Hematopoietic multipotent progenitor cell treated with erythropoietin and hydrocortisone succinate and interleukin-3 and kit ligand, for 6 days (in vitro differentiated cells): ENCODE measurements at regions not wholly inside any gene's neighbourhood (a gene's known extent, or its start where the extent isn't known, plus 50 kb on each side); places are given as distances from the start of the nearest gene placed in this dataset.

ENCODE experiments used
- DNase-seq: peaks from one replicate; pipeline ENCODE4 v3.0.0-alpha.2; 2015

DNA sequence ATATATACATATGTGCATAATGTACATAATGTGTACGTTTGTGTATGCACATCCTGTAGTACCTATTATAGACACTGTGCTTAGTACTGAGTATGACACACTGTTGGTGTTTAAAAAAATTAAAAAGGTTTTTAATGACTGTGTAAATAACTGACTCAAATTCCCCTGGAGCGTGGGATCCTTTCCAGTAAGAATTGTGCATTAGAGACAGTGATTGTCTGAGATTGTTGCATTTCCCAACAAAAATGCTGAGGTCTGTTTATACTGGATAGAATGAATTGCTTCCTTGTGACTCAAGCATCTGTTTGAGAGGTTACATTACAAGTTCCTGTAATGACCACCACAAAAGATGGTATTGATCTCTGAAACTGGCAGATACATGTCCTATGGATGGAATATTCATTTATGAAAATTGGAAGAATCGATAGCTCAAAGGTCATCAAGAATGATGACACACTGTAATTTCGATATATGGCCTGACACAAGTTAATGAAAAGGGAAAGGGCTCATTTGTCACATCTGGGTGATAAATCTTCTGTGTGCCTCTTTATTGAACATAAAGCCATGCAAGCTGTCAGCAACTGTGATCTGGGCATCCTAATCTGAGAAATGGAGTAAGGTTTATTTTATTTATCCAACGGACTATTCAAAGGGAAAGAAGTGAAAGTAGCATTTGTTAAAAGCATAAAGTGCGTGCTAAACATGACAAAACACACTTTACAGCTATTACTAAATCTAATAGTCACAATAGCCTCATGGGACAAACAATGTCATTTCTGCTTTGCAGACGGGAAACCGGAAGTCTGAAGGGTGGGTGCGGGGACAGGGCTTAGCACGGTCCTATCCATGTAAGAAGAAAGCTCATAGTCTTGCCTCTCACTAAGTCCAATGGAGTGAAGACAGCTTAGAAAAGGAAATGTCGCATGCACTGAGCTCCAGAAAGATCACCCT is 228.8 kb downstream of the CDH11 start:
- no peak for DNase-seq

- no peak for DNase-seq
Measured at GRCh38 chr16:64889446-64889845, 232.4 kb downstream of the CDH11 start.

DNA sequence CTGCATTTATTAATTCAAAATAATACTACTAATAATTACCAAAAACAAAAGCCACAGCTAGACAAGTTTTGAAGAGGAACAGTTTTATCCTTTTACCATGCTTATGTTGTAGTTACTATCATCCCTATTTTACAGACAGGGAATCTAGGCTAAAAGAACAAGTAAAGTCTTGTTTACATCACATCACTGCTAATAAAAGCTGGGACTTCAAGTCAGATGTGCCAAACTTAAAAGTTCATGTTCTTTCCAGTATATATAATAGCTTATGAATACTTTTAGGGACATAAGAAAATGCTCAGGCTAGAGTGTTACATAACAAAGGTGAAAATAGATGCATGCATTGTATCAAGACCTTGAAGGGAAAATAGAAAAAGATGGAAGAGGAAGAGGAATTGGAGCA is 234.2 kb downstream of the CDH11 start:
- DNase-seq, result no peak

DNA sequence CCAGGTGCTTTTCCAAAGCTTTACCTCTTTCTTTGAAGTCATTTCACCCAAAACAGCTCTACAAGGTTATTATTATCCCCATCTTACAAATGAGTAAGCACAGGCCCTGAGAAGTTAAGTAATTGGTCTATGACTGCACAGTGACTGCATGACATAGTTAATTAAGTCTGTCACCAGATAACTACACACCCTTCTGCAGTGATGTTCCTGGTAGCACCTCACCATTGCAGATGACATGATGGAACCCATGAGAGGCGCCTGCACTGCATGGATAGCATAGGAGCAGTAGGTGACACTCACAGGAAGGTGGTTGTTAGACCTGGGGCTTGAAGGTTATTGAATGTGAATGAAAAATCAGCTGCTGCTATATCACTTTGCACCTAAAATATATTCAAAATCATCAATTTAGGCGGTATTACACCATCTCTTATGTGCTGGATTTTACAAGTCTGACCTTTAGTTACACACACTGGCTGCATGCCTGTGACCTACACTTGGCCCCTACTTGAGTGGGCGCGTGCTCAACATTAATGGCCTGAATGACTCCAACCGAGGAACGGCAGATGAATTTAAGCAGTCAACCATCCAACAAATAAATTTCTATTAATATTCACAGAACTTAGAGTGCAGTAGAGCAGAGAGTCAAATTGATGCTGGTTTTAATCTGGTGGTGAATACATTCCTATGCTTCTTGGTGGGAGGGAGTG is 239.6 kb downstream of the CDH11 start:
- DNase-seq, result no peak

DNA sequence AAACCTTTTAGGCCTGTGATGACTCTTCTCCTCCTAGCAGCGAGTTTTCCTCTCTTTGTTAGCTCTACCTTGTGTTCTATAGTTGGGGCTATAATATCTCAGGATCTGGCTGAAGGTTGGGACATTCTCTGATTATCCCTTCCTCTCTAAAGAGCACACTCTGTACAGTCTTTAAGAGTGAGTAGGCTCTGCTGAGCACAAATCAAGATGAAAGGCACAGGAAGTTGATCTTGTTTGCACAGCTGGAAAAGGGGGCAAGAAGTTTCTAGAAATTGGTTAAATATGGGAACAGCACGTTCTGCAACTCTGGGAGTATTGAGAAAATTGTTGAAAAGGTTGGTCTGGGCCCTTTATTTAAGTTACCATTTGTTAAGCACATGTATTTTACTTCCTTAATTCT is 240.9 kb downstream of the CDH11 start:
- DNase-seq, result no peak

DNA sequence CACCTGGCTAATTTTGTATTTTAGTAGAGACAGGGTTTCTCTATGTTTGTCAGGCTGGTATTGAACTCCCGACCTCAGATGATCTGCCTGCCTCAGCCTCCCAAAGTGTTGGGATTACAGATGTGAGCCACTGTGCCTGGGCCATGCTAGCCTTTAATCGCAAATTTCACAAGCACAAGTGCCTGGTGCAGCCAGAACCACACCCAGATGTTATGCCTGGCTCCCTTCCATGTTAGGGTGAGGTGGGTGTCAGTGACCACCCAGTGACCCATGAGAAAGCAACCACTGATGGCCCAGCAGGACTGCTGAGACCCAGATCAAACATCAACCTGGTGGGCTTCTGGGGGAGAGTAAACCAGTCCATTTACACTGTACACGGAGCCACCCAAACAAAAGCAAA is 241.9 kb downstream of the CDH11 start:
- no peak for DNase-seq

GRCh38 chr16:64878940-64879339 is 242.9 kb downstream of the CDH11 start:
- DNase-seq, result no peak

- no peak for DNase-seq
Measured at GRCh38 chr16:64872101-64872500, 249.8 kb downstream of the CDH11 start.

DNA sequence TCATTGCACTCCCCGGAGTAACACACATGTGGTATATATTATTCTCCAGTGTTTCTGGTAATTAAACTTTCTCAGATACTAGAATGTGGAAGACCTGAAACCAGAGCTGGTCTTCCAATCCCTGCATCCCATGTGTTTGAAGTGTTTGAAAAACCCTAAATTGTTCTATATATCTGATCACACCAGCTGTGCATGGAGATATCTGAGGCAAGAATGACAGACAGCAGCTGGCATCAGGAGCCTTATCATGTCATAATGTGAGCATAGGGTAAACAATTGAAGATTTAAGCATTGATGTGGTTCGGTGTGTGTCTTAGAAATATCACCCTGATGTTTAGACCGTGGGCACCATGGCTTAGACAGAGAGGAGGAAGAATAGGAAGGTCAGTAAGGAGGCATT is 251.0 kb downstream of the CDH11 start:
- no peak for DNase-seq

GRCh38 chr16:64869781-64870180 is 252.1 kb downstream of the CDH11 start:
- DNase-seq, result no peak

- DNase-seq, result no peak
Measured at GRCh38 chr16:64866021-64866420, 255.8 kb downstream of the CDH11 start.

DNA sequence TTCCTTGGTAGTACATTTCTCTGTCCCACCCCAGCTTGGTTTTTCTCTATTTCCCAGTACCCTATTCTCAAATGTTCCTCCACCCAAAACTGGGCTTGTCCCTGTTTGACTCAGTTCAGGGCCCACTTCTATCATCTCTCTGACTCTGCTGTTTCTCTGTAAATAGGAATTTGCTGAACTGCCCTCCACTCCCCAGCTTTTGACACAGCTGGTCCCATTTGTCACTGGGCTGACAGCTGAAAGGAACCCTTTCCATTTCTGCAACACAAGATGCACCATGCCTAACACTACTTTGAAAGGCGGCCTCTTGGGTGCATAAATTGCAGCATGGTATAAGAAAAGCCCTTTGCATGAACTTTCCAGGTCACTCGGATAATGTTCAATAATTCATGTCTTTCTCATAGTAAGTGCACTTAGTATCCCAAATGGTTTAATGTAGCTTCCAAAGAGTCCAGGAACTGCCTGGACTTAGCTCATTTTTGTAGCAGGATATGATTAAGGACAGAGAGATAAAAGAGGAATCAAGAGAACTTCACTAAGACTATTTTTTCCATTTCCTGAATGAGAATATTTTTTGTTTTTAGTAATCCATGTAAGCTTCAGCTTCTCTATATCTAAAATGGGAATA is 256.7 kb downstream of the CDH11 start:
- DNase-seq, result no peak

DNA sequence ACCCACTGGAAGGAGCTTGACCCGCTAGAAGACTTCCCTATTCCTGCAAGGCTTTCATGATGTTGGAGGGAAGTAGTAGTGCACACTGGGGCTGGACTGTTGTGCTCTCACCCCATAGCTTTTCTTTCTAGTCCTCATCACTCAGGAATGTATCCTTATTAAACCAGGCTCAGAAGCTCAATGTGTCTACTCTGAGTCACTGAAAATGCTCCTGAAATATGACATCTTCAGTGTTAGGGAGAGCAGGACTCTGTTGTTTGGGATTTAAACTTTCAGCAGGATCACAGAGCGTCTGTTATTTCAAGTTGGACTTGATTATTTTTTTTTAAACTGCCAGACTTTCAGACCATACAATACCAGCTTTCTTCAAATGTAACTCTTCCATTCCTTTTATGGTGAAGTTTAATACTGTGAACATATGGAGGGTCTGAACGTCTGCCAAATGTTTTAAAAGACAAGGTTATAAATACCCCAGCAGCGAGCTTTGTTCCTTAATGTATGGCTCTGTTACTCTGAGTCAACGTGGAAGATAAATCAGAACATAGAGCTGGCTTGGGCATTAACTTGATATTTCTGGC is 257.5 kb downstream of the CDH11 start:
- DNase-seq, result no peak

DNA sequence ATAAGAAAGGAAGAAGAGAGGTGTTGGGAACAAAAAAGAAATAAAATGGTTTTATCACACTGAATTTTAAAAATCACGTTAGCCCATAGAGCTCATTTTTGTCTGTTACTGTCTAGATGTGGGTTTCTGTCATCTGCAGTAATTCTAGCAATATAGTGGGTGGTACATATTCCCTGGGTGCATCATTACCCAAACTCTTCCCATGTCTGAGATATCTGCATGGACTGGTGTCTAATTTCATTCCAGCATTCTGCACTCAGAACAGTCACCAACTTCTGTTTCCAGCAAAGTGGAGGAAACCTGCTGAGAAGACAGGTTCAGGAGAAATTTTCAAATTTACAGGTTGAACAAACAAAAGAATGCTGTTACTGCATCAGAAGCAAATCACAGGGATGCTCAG is 263.8 kb downstream of the CDH11 start:
- no peak for DNase-seq

- no peak for DNase-seq
Measured at GRCh38 chr16:64857411-64857810, 264.5 kb downstream of the CDH11 start.

GRCh38 chr16:64853551-64853950 is 268.3 kb downstream of the CDH11 start:
- no peak for DNase-seq

- no peak for DNase-seq
Measured at GRCh38 chr16:64846966-64847365, 274.9 kb downstream of the CDH11 start.

- no peak for DNase-seq
Measured at GRCh38 chr16:64845071-64845470, 276.8 kb downstream of the CDH11 start.

DNA sequence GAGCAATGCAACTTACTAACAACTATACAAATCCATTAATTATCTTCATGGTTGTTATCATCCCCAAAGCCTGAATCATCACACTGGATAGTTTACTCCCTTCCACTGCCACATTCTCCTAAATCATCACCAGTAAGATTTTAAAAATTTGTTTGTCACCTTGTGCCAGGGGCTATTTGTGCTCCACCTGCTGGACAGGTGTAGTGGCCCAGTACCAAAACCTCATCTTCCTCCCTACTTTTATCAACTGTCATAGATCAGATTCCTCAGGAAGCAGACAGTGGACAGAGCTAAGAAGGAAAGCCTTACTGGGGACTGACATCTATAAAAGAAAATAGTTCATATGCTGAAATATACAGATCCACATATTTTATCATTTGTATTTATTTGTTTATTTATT is 280.4 kb downstream of the CDH11 start:
- DNase-seq, result no peak

GRCh38 chr16:64841071-64841470 is 280.8 kb downstream of the CDH11 start:
- DNase-seq, result no peak

- no peak for DNase-seq
Measured at GRCh38 chr16:64830653-64831052, 291.2 kb downstream of the CDH11 start.

- DNase-seq, result no peak
Measured at GRCh38 chr16:64829678-64830077, 292.2 kb downstream of the CDH11 start.

DNA sequence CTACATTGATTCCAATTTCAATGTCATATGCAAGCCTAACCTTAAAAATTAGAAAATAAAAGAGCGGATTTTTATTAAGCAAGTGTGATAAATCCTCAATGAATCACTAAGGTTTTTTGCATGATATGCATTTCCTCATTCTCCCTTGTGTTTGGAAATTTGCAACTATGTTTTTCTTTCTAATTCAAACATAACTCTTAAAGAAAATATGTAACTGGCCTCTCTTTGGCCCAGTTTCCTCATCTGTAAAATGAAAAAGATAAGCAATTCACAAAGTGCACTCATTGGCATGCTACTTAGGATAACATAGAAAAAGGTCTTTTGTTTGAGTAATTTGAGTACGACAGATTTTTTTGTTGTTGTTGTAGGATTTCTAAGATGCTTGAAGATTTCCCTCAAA is 295.5 kb downstream of the CDH11 start:
- DNase-seq, result no peak
